Right lobe of liver (tissue), 4 donors: ENCODE measurements at regions not wholly inside any gene's neighbourhood (a gene's known extent, or its start where the extent isn't known, plus 50 kb on each side); places are given as distances from the start of the nearest gene placed in this dataset.

Source experiments
- CTCF ChIP-seq, 4 donors: fragments of 200-600 bp in 3 of 4; fragments of 450-650 bp in 1 of 4; IDR thresholded peaks; one replicate each; pipeline versions ENCODE4 v1.5.1 to v1.8.0; 2016 to 2022; ENCODE audit warnings: antibody characterized with exemption in 4 of 4, mild to moderate bottlenecking in 2 of 4
- POLR2A ChIP-seq: fragments of 450-650 bp; IDR thresholded peaks from one replicate; pipeline ENCODE4 v1.6.1; 2017; ENCODE audit warnings: antibody characterized with exemption, mild to moderate bottlenecking
- donor health status: DM: no; HTN: no; CAD: no.
- donor health status: DM: no; HTN: no; CAD: no.
- donor health status: DM: no; HTN: yes; CAD: no.

GRCh38 chr4:24380957-24381665 is 203.2 kb downstream of the DHX15 start:
- TF ChIP-seq CTCF (IDR thresholded peaks at IDR 0.05) (no peak), POLR2A (no peak)
